HG02623 (cell line): ENCODE measurements at regions not wholly inside any gene's neighbourhood (a gene's known extent, or its start where the extent isn't known, plus 50 kb on each side); places are given as distances from the start of the nearest gene placed in this dataset.
A peak's percentile ranks its signal among the peaks of the same experiment; 100 is the strongest.

Experiments used
- ATAC-seq: cut with Tn5 transposase; IDR thresholded peaks from one replicate; pipeline ENCODE4 v1.9.1; 2021; ENCODE audit warnings: moderate library complexity; ENCODE audit not compliant: unreplicated experiment

- ATAC-seq: no peak
These were observed 411.7 kb downstream of the DMRT2 start for GRCh38 chr9:1461812-1462211.

GRCh38 chr9:1462626-1463308, 412.6 kb downstream of the DMRT2 start:
- ATAC-seq: no peak

- ATAC-seq: peak; percentile 95
These were observed 419.8 kb downstream of the DMRT2 start for GRCh38 chr9:1469996-1470395.

GRCh38 chr9:1473956-1474634, 423.9 kb downstream of the DMRT2 start:
- no peak for ATAC-seq

GRCh38 chr9:1474671-1475070, 424.5 kb downstream of the DMRT2 start:
- ATAC-seq: no peak

GRCh38 chr9:1490341-1491232, 440.4 kb downstream of the DMRT2 start:
- peak; percentile 88 for ATAC-seq

- ATAC-seq: no peak
These were observed 442.0 kb downstream of the DMRT2 start for GRCh38 chr9:1492156-1492555.

GRCh38 chr9:1495282-1496030, 445.3 kb downstream of the DMRT2 start:
- ATAC-seq: no peak

- no peak for ATAC-seq
These were observed 455.3 kb downstream of the DMRT2 start for GRCh38 chr9:1505489-1505888.

GRCh38 chr9:1510712-1511111, 460.6 kb downstream of the DMRT2 start:
- no peak for ATAC-seq

- no peak for ATAC-seq
These were observed 462.9 kb downstream of the DMRT2 start for GRCh38 chr9:1513105-1513504.

GRCh38 chr9:1514250-1514649, 464.1 kb downstream of the DMRT2 start:
- ATAC-seq: no peak

- no peak for ATAC-seq
These were observed 464.7 kb downstream of the DMRT2 start for GRCh38 chr9:1514776-1515363.

GRCh38 chr9:1515557-1515956, 465.4 kb downstream of the DMRT2 start:
- no peak for ATAC-seq

GRCh38 chr9:1521547-1521946, 471.4 kb downstream of the DMRT2 start:
- no peak for ATAC-seq

- peak; percentile 65 for ATAC-seq
These were observed 472.1 kb downstream of the DMRT2 start for GRCh38 chr9:1522219-1522767.

GRCh38 chr9:1528456-1528855, 478.3 kb downstream of the DMRT2 start:
- no peak for ATAC-seq

GRCh38 chr9:1530696-1531095, 480.5 kb downstream of the DMRT2 start:
- no peak for ATAC-seq

- ATAC-seq: no peak
These were observed 481.3 kb downstream of the DMRT2 start for GRCh38 chr9:1531424-1531823.

GRCh38 chr9:1532171-1532570, 482.0 kb downstream of the DMRT2 start:
- no peak for ATAC-seq
